Memory B cell (primary cell): ENCODE measurements at regions not wholly inside any gene's neighbourhood (a gene's known extent, or its start where the extent isn't known, plus 50 kb on each side); places are given as distances from the start of the nearest gene placed in this dataset.

Experiments used
- ATAC-seq: fragments of 150-1000 bp; cut with Tn5 transposase; 2 replicates; pipeline ENCODE4 v1.10.0; 2021; ENCODE audit warnings: low read depth, mild to moderate bottlenecking, moderate library complexity
- DNase-seq, 2 donors: peaks; one replicate each; pipeline ENCODE4 v3.0.0; 2022; ENCODE audit warnings: low spot score in 2 of 2
- H3K27ac Mint-ChIP-seq: one replicate; pipeline ENCODE4 v1.8.0; 2022; ENCODE audit warnings: mild to moderate bottlenecking, moderate library complexity, mixed read lengths
- H3K27me3 Mint-ChIP-seq: one replicate; pipeline ENCODE4 v1.8.0; 2022; ENCODE audit warnings: mixed read lengths
- H3K36me3 Mint-ChIP-seq: one replicate; pipeline ENCODE4 v1.8.0; 2022; ENCODE audit warnings: mild to moderate bottlenecking, mixed read lengths
- H3K4me1 Mint-ChIP-seq: one replicate; pipeline ENCODE4 v1.8.0; 2022; ENCODE audit warnings: mixed read lengths
- H3K4me3 Mint-ChIP-seq: one replicate; pipeline ENCODE4 v1.8.0; 2022; ENCODE audit warnings: mild to moderate bottlenecking, moderate library complexity, mixed read lengths
- H3K9me3 Mint-ChIP-seq: one replicate; pipeline ENCODE4 v1.8.0; 2022; ENCODE audit warnings: mixed read lengths

DNA sequence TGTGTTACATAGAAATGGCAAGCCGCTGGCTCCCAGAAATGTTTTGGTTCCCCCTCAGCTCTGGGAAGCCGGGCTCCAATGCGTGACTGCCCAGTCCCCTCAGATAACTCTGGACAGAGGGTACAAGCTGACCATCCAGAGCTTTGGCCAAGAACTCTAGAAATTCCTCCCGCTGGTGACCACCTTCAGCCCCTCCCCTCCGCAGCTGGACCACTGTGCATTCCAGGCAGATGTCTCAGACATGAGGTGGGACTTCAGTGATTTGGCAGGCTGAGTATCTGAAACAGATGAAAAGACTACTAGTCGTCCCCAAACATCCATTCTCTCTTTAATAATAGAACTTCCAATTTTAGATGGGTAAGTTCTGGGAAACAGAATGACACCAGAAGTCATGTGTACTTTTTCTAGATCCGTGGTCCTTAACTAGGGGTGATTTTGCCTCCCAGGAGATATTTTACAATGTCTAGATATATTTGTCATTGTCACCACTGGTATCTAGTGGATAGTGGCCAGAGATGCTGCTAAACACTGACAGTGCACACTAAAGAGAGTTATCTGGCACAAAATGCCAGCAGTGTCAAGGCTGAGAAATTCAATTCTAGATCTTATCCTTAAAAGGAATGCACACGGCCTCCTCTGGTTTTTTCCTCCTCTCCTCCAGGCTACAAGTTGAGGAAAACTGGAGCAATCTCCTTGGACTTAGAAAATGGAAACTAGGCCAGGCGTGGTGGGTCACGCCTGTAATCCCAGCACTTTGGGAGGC, 294.3 kb downstream of the SRBD1 start:
- ATAC-seq (no peak), DNase-seq (no peak)
- Mint-ChIP-seq H3K36me3 (no peaks in the 10 kb centered on the region), H3K4me1 (no peaks in the 10 kb centered on the region), H3K27ac (no peak overlapping the region), H3K27me3 (peaks cover 8% of the 10 kb centered on the region), H3K4me3 (no peak overlapping the region), H3K9me3 (no peaks in the 10 kb centered on the region)

DNA sequence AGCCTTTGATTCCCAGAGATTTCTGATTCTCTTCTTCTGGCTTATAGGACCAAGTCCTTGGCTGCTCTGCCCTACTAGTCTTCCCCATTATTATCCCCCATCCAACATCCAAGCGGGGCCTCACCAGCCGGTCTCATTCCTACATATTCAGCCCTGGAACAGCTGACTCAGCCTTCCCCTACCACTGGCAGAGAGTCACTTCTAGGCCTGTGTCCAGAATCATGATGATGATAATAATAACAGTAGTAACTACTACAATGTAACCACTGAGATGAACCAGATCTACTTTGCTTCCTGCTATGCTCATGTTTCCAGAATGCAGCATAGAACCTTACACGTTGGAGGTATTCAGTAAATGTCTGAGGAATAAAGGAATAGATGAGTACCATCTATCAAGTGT, 295.2 kb downstream of the SRBD1 start:
- DNase-seq (no peak), ATAC-seq (no peak)
- H3K27ac Mint-ChIP-seq: no peak overlapping the region
- peaks cover 3% of the 10 kb centered on the region for H3K36me3 Mint-ChIP-seq
- peaks cover 8% of the 10 kb centered on the region for H3K27me3 Mint-ChIP-seq
- H3K4me1 Mint-ChIP-seq: no peaks in the 10 kb centered on the region
- H3K4me3 Mint-ChIP-seq: no peak overlapping the region
- peaks cover 2% of the 10 kb centered on the region for H3K9me3 Mint-ChIP-seq

DNA sequence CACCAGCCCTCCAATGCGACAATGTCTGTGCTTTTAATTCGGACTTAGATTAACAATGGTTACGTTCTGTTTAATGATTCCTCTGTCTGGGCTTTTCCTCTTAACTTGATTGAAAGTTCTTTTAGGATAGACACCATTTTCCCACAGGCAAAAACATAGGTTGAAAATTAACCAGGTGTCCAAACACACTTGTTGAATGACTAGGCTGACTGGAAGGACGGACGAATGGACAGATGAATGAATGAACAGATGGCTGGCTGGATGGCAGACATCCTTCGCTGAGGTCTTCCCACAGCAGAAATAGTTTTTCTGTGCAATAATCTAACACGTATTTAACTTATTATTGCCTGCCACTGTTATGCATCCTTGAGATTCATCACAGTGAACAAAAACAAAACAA, 298.8 kb downstream of the SRBD1 start:
- Mint-ChIP-seq H3K4me1 (no peaks in the 10 kb centered on the region), H3K27ac (no peak overlapping the region), H3K27me3 (peaks cover 14% of the 10 kb centered on the region), H3K9me3 (peaks cover 4% of the 10 kb centered on the region), H3K4me3 (no peak overlapping the region), H3K36me3 (peaks cover 3% of the 10 kb centered on the region)
- ATAC-seq: no peak
- no peak for DNase-seq

DNA sequence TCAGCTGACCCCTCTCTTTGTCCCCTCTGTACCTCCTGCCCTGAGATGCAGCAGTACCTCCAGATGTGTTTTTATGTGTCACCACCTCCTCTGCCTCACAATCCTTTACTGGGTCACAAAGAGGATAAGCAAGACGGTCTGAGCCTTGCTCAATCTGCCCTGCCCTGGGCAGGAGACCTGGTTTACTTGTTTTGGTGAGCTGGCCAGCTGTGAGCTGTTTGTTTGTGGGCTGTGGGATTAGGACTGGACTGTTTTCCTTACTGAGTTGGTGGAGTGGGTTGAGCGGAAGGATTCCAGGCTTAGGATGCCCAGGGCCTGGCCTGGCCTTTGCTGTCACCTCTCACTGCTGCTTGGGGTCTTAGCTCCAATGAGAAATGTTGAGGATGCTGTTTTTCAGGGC, 299.5 kb downstream of the SRBD1 start:
- DNase-seq (no peak), ATAC-seq (no peak)
- peaks cover 4% of the 10 kb centered on the region for H3K9me3 Mint-ChIP-seq
- no peak overlapping the region for H3K4me3 Mint-ChIP-seq
- H3K27me3 Mint-ChIP-seq: peaks cover 14% of the 10 kb centered on the region
- H3K27ac Mint-ChIP-seq: no peak overlapping the region
- peaks cover 3% of the 10 kb centered on the region for H3K36me3 Mint-ChIP-seq
- H3K4me1 Mint-ChIP-seq: no peaks in the 10 kb centered on the region

DNA sequence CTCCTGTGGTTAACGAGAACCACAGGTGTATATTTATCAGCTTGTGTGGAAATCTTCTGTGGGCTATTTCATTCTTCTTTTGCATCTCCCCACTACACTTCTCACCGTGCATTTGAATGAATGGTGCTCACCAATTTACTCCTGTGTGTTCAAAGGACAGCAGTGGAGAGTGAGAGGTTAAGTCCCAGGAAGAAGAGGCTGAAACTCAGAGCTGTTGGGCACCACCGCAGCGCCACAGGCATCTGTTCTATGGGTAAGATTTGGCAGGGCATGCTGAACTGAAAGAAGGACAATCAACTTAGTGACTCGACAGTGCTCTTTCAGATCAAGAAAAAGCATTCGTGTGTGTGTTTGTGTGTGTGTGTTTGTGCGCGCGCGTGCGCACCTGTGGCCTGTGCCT, 297.9 kb upstream of the SIX2 start:
- Mint-ChIP-seq H3K4me1 (no peaks in the 10 kb centered on the region), H3K4me3 (no peak overlapping the region), H3K27ac (no peak overlapping the region), H3K36me3 (peaks cover 3% of the 10 kb centered on the region), H3K27me3 (peaks cover 20% of the 10 kb centered on the region), H3K9me3 (peaks cover 4% of the 10 kb centered on the region)
- no peak for ATAC-seq
- no peak for DNase-seq

DNA sequence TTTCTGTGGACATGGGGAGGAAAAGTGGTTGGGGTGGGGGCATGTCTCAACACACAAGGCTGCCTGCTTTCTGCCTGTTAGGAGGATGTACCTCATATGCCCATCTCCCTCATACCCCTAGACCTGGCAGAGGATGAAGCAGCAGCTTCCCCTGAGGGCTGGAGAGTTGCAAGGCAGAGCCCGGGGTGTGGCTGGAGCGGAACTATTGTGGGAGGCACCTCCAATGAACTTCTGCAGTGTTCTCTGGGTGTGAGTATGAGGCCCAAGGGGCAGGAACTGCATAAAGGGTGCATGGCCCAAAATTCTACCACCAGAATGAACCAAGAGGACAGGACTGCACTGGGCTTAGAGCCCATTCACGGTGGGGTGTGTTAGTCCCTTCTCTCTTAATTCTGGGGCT, 296.3 kb upstream of the SIX2 start:
- ATAC-seq (no peak), DNase-seq (no peak)
- Mint-ChIP-seq H3K27me3 (peaks cover 18% of the 10 kb centered on the region), H3K4me1 (no peaks in the 10 kb centered on the region), H3K4me3 (no peak overlapping the region), H3K27ac (no peak overlapping the region), H3K36me3 (no peaks in the 10 kb centered on the region), H3K9me3 (peaks cover 1% of the 10 kb centered on the region)

DNA sequence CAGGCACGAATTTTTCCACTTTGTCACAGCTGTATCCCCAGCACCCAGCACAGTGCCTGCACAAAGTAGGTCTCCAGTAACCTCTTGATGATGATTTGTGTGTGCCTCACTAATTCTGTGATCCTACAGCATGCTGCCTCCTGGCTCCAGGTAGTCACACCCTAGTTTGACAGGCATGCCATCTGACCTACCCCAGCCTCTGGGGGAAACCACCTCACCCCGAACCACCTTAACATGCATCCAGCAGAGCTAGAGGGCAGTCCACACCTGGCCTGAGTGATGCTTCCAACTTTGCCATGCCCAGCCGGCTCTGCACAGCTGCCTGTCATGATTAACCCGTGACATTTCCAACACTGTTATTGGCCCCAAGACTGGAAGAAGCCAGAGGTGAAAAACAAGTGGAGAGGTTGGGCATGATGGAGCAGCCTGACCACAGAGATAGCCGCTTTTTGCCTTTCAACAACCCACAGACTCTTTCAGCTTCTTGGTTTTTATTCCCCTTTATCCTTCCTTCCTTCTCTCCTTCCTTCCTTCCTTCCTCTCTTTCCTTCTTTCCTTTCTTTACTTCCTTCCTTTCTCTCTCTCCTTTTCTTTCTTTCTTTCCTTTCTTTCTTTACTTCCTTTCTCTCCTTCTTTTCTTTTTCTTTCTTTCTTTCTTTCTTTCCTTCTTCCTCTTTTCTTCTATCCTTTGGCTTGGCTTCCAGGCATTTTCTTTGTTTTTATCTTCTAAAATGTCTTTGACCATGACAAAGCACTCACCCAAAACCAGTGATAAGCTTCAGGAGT, 294.4 kb upstream of the SIX2 start:
- no peak overlapping the region for H3K27ac Mint-ChIP-seq
- peaks cover 11% of the 10 kb centered on the region for H3K27me3 Mint-ChIP-seq
- ATAC-seq (no peak), DNase-seq (no peak)
- H3K36me3 Mint-ChIP-seq: no peaks in the 10 kb centered on the region
- no peaks in the 10 kb centered on the region for H3K4me1 Mint-ChIP-seq
- H3K4me3 Mint-ChIP-seq: no peak overlapping the region
- H3K9me3 Mint-ChIP-seq: no peaks in the 10 kb centered on the region

DNA sequence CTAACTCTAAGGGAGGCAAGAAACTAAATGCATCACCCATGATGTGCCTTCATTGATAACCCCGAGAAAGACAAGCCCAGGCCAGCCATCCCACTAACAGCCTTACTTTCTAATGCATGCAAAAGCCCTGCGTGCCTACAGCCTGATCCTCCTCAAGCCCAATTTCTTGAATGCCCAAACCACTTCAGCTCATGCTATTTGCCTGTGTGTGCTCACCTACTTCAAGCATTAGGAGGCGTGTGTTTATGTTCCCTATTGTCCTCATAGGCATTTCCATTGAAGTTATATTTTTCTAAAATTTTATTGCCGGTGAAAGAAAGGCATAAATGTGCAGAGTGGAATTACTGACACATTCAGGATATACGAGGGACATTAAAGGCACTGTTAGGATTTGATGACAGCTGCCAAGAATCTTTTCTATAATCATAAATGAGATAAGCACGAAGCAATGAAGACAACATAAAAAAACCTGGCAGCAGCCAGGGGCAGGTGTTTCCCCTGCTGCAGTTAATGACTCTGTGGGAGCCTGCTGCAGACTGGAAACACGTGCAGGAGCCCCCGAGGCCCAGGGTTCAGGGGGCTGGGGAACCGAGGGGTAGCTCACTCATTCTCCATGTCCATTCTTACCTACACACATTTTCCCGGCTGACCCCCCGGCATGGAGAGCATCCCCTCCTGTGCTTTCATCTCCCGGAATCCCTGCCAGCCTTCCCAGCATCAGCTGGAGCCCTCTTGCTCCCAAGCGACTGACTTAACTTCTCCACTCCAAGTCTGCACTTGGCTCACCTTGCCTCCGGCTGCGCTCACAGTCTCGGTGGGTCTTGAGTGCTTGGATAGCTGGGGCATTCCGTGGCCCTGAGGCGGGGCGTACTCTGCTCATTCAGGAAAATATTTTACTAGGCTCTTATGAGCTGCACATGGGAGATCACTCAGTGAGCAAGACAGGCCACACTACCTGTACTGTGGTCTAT, 292.3 kb upstream of the SIX2 start:
- peaks cover 14% of the 10 kb centered on the region for H3K27me3 Mint-ChIP-seq
- H3K9me3 Mint-ChIP-seq: no peaks in the 10 kb centered on the region
- H3K36me3 Mint-ChIP-seq: no peaks in the 10 kb centered on the region
- no peaks in the 10 kb centered on the region for H3K4me1 Mint-ChIP-seq
- DNase-seq (no peak), ATAC-seq (no peak)
- H3K27ac Mint-ChIP-seq: no peak overlapping the region
- no peak overlapping the region for H3K4me3 Mint-ChIP-seq

DNA sequence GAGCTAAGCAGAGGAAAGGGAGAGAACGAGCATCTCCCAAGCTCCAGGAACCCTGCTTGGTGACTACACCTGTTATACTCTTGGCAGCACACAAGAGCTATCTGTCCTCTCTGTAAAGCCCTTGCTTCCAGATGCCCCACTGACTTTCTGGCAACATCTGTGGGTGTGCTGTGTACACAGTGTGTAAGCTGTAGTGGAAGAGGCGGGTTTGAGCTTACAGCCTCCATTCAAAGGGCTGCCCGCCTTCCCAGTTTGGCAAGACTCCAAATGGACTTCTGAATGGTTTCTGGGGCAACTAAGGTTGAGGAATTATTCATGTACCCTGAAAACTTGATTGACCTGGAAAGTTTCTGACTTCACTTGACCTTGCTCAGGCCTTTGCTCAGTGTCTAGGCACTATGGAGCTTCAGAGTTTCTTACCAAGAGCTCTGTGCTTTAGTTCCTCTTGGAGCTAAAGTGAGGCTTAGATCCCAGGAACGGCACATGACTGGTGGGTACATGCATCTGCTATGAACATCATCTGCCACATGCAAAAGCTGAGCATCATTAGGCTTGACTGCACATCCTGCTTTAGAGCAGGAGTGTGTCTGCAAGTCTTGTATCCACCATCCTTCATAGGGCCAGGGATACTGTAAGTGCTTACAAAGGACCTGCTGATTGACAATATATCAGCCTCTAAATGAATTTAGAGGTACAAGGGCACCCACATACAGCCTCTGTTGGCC, 290.9 kb upstream of the SIX2 start:
- peaks cover 16% of the 10 kb centered on the region for H3K27me3 Mint-ChIP-seq
- no peak overlapping the region for H3K4me3 Mint-ChIP-seq
- ATAC-seq (no peak), DNase-seq (no peak)
- H3K36me3 Mint-ChIP-seq: no peaks in the 10 kb centered on the region
- H3K9me3 Mint-ChIP-seq: no peaks in the 10 kb centered on the region
- H3K27ac Mint-ChIP-seq: no peak overlapping the region
- no peaks in the 10 kb centered on the region for H3K4me1 Mint-ChIP-seq

DNA sequence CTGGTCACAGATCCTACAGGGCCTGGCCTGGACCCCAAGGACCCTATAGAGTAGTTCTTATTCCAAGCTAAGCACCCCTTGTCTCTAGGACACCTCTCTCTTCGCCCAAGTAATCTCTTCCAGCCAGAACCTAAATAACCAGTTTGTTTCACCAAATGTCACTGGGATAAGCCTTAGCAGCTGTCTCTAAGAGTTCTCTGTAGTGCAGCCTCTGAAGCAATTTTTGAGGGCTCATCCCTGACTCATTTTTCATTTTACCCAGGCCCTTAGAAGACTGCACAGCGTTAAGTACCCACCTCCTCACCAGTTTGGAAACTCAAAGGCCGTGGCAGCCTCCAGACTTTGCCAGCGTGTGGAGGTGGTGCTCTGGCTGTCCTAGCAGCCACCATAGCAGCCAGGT, 290.1 kb upstream of the SIX2 start:
- no peak for DNase-seq
- Mint-ChIP-seq H3K9me3 (no peaks in the 10 kb centered on the region), H3K36me3 (no peaks in the 10 kb centered on the region), H3K4me1 (no peaks in the 10 kb centered on the region), H3K27me3 (peaks cover 16% of the 10 kb centered on the region), H3K4me3 (no peak overlapping the region), H3K27ac (no peak overlapping the region)
- no peak for ATAC-seq

DNA sequence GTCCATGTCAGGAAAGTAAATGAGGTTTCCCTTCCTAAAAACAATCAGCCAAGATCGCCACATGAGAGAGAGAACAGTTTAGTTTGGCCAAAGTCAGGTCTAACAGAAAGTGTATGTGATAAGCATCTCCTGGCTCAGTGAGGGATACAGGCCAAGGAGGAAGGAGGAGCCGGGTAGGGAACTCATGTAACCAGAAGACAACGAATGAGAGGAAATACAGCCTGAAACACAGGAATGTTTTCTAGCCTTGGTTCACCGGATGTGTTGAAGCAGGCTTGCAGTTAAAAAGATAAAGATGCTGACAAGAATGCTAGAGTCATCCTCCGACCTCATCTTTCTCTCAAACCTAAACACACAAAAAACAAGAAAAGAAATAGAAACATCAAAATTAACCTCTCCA, 283.9 kb upstream of the SIX2 start:
- Mint-ChIP-seq H3K27ac (no peak overlapping the region), H3K4me3 (no peak overlapping the region), H3K36me3 (no peaks in the 10 kb centered on the region), H3K4me1 (no peaks in the 10 kb centered on the region), H3K9me3 (no peaks in the 10 kb centered on the region), H3K27me3 (peaks cover 21% of the 10 kb centered on the region)
- no peak for DNase-seq
- no peak for ATAC-seq

DNA sequence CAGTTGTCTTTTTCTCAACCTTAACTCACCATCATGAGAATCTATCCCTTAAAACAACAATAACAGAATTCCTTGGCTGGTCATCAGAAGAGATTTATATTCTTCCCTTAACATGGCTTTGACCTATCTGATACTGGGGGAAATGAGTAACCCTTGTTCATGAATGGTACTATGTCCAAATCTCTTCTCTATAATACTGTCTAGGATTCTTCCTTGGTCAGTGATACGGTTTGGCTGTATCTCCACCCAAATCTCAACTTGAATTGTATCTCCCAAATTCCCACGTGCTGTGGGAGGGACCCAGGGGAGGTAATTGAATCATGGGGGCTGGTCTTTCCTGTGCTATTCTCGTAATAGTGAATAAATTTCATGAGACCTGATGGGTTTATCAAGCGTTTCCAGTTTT, 282.0 kb upstream of the SIX2 start:
- no peak for DNase-seq
- Mint-ChIP-seq H3K27ac (no peak overlapping the region), H3K27me3 (peaks cover 20% of the 10 kb centered on the region), H3K4me3 (no peak overlapping the region), H3K36me3 (no peaks in the 10 kb centered on the region), H3K9me3 (no peaks in the 10 kb centered on the region), H3K4me1 (no peaks in the 10 kb centered on the region)
- no peak for ATAC-seq

DNA sequence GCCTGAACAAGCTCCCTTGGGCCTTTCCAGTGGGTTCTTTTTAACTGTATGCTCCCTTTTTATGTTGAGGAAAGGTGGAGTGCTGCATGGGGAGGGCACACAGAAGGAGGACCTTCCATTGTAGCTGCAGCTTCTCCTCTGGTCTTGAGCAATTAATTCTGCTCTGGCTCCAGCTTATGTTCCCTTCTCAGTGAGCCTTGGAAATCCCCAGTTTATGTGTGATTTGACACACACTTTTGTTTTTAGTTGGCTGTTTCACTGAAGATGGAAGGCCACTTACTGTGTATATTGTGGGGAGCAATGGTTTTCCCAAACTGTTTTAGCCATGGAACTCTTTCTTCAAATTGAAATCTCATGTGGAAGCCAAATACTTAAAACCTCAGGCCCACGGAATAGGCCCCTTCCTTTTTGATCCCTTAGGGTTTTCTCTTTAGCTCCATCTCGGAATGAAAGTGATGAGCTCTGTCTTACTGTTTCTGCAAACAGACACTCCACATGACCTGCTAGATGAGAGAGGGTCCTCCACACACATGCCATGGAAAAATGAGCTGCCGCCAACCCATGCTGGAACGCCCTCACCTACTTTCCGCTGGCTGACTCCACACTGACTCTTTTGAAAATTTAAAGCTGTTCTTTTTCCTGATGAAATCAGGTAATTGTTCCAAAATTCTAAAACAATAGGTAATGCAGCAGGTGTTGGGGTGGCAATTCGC, 280.9 kb upstream of the SIX2 start:
- H3K27me3 Mint-ChIP-seq: peaks cover 19% of the 10 kb centered on the region
- no peak for DNase-seq
- no peaks in the 10 kb centered on the region for H3K9me3 Mint-ChIP-seq
- H3K27ac Mint-ChIP-seq: no peak overlapping the region
- no peaks in the 10 kb centered on the region for H3K36me3 Mint-ChIP-seq
- H3K4me1 Mint-ChIP-seq: no peaks in the 10 kb centered on the region
- ATAC-seq: no peak
- H3K4me3 Mint-ChIP-seq: no peak overlapping the region
